ENCODE measurements at regions not wholly inside any gene's neighbourhood (a gene's known extent, or its start where the extent isn't known, plus 50 kb on each side); places are given as distances from the start of the nearest gene placed in this dataset.

- no peak for TF ChIP-seq REST (IDR thresholded peaks at IDR 0.05; ENCODE audit: low read depth)
- no peak for TF ChIP-seq POLR2AphosphoS5 (IDR thresholded peaks at IDR 0.05; ENCODE audit: low read depth, low read length)
Observed at GRCh38 chr2:12291303-12291702, 425.4 kb upstream of the TRIB2 start.
